ENCODE measurements at regions not wholly inside any gene's neighbourhood (a gene's known extent, or its start where the extent isn't known, plus 50 kb on each side); places are given as distances from the start of the nearest gene placed in this dataset.
"Not testable (repeated sequence)": the region's sequence is repeated elsewhere in the genome, so short reads cannot be mapped to it uniquely, and the experiment has no call there.

- no peak for DNase-seq
Observed at GRCh38 chr5:101917166-101917565, 378.9 kb downstream of the SLCO4C1 start.

- DNase-seq: no peak
Observed at GRCh38 chr5:101915554-101915953, 380.5 kb downstream of the SLCO4C1 start.

GRCh38 chr5:101904736-101905135 lies 391.3 kb downstream of the SLCO4C1 start:
- no peak for DNase-seq

- DNase-seq: no peak
Observed at GRCh38 chr5:101897914-101898313, 398.2 kb downstream of the SLCO4C1 start.

GRCh38 chr5:101894985-101895384 lies 401.1 kb downstream of the SLCO4C1 start:
- no peak for DNase-seq

DNA sequence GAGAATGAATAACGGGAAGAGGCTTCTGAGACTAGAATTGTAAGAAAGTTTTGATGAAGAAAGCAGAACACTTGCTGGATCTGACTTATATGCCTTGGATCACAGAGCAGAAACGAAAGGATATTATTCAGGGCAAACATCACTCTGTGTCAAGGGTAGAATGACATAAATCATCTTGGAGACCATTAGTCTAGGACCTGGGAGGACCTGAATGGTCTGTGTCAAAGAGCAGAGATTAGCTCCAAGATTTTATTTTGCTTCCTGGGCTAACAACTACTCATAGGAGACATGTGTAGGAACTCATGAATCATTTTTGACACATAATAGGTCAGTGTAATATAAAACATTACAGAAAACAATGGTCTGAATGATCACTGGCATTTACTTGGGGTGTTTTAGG lies 417.9 kb downstream of the SLCO4C1 start:
- no peak for DNase-seq

GRCh38 chr5:101877451-101877850 lies 418.6 kb downstream of the SLCO4C1 start:
- no peak for DNase-seq

- DNase-seq: no peak
Observed at GRCh38 chr5:101866473-101866872, 429.6 kb downstream of the SLCO4C1 start.

DNA sequence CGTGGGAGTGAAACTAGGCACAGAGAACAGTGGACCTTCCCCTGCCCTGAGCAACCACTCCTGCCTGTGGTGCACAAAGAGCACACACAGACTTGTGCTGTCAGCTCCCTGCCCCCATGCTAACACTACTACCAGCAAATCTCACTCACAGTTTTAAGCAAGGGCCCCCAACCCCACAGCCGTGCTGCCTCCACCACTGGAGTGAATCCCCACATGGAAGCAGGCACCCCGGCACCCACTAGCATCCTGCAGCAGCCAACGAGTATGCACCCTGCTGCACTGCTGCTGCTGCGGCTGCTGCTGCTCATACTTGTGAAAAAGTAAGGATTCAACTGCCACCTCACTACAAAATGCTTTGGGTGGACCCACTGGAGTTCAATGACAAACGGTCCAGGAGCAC lies 435.5 kb downstream of the SLCO4C1 start:
- DNase-seq: no peak

DNA sequence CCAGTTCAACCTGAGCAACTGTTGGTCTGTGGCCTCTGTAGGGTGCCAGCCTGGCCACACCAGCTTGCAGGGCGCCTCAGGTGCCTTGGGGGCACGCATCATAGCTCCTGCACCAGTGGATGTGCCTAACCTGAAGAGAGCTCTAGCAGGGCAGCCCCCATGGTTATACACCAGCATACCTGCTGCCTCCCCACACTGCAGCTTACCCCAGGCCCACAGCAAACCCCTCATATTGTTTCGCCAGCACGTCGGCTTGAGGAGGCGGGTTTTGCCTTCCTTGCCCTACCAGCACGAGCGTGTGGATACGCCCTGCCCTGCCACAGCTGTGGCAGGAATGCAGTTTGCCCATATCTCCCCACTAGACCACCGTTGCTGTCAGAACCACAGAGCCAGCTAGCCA lies 435.9 kb downstream of the SLCO4C1 start:
- no peak for DNase-seq

DNA sequence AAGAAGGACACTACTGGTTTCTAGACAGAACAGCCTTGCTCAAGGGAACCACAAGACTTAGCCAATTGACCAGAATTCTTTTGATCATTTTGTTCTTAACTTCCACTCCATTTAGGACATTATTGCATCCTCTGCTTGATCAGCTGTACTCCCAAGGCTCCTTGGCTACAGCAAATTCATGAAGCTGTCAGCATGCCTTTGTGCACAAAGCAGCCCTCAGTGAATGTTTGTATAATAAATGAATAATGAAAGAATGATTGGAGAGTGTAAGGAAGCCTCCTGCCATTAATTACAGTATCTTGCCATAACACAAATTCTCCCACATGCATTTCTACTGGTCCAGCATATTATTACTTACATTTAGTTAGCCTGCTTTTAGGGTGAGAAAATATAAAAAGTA lies 449.6 kb downstream of the SLCO4C1 start:
- DNase-seq: no peak

- no peak for DNase-seq
Observed at GRCh38 chr5:101843055-101843454, 453.0 kb downstream of the SLCO4C1 start.

DNA sequence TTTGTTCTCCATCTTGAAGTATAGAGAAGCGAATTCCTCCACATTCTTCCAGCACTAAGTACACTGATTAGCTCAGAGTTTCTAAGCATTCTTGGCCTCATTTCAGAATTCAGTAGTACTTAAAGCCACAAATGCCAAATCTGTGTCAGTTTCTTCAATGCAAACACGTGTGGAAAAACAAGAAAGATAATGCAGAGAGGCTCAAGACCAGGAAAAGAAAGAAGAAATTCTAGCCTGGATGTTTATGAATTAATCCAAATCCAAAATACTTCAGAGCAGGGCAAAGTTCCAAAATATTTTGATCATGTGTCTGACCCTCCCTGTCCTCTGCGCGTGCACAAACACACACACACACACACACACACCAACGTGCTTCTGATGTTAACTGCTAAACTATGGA lies 457.6 kb downstream of the SLCO4C1 start:
- DNase-seq: no peak

DNA sequence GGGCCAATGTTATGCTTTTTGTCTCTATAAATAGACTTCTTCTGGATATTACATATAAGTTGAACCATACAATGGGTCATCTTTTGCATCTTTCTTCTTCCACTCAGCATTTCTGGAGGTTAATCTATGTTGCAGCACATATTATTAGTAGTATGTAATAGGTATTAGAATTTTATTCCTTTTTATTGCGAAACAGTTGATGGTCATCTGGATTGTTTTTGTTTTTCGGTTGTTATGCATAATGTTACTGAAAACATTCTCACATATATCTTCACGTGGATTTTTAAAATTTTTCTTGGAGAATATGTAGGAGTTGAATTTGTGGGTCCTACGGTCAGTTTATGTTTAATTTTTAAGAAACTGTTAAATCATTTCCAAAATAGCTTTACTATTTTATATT lies 466.8 kb downstream of the SLCO4C1 start:
- no peak for DNase-seq

DNA sequence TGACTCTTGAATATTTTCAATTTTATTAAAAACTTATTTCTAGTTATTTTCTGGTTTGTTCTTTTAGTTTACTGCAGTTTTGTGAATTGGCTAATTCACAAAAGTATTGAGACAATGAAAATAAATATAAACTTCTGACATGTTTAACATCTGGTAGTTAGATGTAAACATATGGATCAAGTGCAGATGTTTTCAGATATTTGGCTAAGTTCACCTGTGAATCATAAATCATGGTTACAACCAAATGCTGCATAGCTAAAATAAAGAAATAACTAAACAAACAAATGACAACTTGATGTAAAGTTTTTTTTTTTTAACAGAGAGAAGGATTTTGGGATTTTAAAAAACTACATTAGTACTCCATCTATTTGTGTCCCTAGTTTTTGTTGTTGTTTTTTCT lies 484.6 kb downstream of the SLCO4C1 start:
- DNase-seq: no peak

GRCh38 chr5:101806410-101806809 lies 489.7 kb downstream of the SLCO4C1 start:
- DNase-seq: no peak

DNA sequence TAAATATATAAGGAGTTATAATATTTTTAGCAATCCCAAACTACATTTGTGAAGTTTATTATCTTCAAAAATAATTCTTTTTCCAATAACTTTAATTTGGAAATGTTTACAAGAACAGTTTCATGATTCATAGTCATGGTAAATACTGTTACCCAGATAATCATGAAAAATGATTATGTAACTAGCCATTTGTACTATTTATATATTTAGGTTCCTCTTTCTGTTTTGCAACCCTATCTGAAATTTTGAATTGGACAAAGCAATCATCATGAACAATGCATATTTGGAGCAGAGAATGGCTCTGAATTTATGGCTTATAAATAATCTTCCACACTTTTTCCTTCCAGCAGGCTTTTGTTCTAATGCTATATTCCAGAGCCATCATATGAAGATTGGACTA lies 499.7 kb downstream of the SLCO4C1 start:
- no peak for DNase-seq

GRCh38 chr5:101788797-101789196 lies 507.3 kb downstream of the SLCO4C1 start:
- no peak for DNase-seq

GRCh38 chr5:101785090-101785489 lies 511.0 kb downstream of the SLCO4C1 start:
- no peak for DNase-seq

DNA sequence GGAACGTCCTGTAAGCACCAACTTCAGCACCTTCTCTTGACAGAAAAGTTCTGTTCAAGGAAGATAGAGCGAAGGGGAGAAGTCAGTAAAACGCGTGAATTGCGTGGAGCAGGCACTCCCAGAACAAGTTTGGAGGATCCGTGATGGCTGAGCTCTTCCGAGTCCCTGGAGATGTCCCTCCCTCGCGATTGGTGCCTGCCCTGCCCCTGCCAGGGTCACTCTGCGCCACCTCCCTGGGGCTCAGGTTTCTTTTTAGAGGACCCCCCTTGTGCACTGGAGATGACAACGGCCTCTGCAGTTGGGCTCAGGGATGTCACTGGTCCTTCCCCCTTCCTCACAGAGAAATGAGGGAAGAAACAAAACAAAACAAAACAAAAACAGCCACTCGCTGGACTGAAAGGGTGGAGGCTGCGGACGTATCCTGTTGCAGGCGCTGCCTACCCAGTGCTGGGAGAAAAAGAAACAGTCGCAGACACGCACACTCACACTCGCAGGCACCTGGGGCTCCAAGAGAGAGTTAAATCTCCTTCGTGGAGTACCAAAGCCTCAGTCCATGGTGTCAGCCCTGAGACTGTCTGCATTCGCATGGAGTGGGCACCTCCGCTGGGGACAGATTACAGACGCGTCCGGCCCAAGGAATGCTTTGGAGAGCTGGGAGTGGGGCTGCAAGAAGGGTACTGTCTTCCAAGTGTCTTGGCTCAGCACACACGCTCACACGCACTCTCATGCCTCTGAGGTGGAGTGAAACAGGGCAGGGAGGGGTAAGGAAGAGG lies 512.7 kb downstream of the SLCO4C1 start:
- no peak for DNase-seq

DNA sequence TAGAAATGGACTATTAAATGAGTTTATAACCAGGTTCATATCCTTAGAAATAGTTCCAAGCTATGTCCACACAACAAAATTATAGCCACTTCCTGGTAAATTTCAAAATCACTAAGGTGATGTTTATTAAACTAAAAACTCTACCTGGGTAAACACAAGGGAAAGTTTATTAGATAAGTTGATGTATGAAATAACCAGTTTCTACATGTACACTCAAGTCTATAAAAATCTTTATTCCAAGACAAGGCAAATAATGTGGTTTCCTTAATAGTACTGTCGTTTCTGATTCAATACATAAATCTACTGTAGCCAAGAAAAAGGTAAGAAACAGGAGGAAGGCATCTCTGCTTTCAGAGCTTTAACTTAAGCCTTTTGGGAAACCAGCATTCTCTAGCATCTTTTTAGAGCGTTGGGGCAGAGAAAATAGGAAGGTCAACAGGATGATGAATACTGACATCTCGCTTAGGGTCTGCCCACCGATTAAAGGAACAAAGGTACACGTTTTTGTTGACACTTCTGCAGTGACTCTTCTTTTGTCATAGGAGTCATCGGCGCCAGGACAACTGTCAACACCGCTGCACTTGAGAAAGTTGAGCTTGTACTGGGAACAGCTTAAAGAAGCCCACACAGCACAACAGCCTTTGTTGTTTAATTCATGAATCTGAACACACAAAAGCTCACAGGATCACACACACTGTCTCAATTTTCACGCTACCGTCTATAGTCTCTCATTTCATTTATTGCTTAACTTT lies 513.6 kb downstream of the SLCO4C1 start:
- no peak for DNase-seq

DNA sequence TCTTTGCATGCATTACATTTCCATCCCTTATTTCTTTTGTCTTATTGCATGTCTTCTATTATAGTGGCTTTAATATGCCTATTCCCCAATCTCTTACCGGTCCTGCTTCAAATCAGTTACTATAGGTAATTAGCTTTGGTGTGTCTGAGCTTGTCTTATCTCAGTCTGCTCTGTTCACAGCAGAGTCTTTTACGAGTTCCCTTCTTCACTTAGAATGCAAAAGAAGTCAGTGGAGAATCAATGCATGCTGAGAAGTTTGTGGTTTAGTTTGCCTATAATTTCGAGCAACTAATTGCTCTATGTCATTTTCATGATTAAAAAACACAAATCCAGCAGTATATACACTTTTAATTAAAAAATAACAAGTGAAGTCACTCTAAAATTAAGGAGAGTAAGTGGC lies 545.0 kb downstream of the SLCO4C1 start:
- DNase-seq: no peak

DNA sequence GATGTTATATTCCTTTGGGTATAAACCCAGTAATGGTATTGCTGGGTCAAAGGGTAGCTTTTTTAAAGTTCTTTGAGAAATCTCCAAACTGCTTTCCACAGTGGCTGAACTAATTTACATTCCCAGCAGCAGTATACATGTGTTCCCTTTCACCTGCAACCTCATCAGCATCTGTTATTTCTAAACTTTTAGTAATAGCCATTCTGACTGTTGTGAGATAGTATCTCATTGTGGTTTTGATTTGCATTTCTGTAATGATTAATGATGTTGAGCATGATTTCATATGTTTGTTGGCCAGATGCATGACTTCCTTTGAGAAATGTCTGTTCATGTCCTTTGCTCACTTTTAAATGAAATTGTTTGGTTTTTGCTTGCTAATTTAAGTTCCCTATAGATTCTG lies 553.1 kb downstream of the SLCO4C1 start:
- not testable (repeated sequence) for DNase-seq

DNA sequence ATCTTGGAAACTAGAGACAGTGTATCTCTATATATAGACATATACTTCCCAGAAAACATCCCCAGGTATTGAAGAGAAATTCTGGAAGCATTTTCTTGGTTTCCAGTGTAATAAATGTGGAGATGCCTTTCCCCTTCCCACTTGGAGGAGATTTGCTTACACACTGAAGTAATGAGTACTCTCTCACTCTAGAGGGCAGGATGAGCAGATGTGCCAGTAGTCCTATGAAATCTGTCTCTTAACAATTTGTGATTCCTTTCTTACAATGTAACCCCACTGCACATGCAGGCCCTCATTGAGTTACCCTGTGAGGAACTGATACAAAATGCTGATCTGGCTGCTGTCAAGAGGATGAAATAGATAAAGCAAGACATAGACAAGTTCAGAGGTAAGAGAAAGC lies 567.2 kb downstream of the SLCO4C1 start:
- no peak for DNase-seq

Measured in dermis blood vessel endothelial cell (primary cell).